ENCODE measurements at regions not wholly inside any gene's neighbourhood (a gene's known extent, or its start where the extent isn't known, plus 50 kb on each side); places are given as distances from the start of the nearest gene placed in this dataset.

DNA sequence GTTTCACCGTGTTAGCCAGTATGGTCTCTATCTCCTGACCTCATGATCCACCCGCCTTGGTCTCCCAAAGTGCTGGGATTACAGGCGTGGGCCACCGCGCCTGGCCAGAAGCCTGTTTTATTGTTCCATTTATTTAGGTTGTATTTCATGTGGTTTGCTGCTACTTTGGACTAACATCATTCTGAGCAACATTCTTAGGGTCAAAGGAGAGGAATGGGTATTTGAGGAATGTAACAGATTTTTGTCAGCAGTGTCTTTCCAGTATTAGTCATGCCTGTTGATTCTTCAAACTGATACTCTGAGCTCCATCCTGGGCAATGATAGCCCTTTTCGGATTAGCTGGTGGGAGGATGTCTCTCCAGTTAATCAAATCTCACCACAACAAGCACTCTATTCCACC lies 213.0 kb upstream of the CITED2 start:
- DNase-seq (ENCODE audit: low spot score): no peak
- Histone ChIP-seq H3K9me3 (no peaks in the 10 kb centered on the region), H3K27ac (no peak overlapping the region), H3K4me1 (peaks cover 0 to 23% of the 10 kb centered on the region in 2 donors), H3K36me3 (no peaks in the 10 kb centered on the region), H3K4me3 (no peak overlapping the region), H3K27me3 (no peaks in the 10 kb centered on the region)
- TF ChIP-seq, protein P1, sequence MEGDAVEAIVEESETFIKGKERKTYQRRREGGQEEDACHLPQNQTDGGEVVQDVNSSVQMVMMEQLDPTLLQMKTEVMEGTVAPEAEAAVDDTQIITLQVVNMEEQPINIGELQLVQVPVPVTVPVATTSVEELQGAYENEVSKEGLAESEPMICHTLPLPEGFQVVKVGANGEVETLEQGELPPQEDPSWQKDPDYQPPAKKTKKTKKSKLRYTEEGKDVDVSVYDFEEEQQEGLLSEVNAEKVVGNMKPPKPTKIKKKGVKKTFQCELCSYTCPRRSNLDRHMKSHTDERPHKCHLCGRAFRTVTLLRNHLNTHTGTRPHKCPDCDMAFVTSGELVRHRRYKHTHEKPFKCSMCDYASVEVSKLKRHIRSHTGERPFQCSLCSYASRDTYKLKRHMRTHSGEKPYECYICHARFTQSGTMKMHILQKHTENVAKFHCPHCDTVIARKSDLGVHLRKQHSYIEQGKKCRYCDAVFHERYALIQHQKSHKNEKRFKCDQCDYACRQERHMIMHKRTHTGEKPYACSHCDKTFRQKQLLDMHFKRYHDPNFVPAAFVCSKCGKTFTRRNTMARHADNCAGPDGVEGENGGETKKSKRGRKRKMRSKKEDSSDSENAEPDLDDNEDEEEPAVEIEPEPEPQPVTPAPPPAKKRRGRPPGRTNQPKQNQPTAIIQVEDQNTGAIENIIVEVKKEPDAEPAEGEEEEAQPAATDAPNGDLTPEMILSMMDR (IDR thresholded peaks at IDR 0.05): no peak

DNA sequence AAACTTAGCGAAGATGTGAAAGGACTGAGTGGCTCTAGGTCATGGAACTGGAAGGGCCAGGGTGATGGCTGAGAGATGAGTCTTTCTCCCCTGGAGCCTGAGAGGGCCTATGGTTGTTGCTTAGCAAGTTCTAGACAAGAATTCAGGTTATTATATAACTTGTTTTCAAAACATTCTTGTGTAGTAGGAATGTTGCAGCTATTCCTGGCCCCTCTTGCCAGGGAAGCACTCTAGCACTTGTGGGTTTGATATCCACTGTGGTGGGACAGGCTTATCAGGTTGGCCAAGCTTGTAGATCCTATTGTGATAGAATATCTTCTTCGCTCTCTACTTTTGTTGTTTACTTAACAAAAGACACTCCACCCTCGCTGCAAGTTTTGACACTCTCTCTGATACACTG lies 211.8 kb upstream of the CITED2 start:
- H3K27me3 ChIP-seq: no peaks in the 10 kb centered on the region
- H3K9me3 ChIP-seq: no peaks in the 10 kb centered on the region
- peaks cover 0 to 19% of the 10 kb centered on the region in 2 donors for H3K4me1 ChIP-seq
- no peaks in the 10 kb centered on the region for H3K36me3 ChIP-seq
- TF ChIP-seq, protein P1 (IDR thresholded peaks at IDR 0.05): no peak
- no peak overlapping the region for H3K4me3 ChIP-seq
- H3K27ac ChIP-seq: no peak overlapping the region
- DNase-seq (ENCODE audit: low spot score): no peak

DNA sequence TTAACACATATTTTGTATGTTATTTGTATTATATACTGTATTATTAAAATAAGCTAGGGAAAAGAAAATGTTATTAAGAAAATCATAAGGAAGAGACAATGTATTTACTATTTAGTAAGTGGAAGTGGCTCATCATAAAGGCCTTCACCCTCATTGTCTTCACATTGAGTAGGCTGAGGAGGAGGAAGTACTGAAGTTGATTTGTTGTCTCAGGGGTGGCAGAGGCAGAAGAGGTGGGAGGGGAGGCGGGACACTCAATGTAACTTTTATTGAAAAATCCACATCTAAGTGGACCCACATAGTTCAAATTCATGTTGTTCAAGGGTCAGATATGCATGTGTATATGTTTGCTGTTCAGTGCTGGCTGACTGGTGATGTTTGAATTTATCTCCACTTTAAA lies 210.2 kb upstream of the CITED2 start:
- H3K36me3 ChIP-seq: no peaks in the 10 kb centered on the region
- H3K9me3 ChIP-seq: no peaks in the 10 kb centered on the region
- no peak overlapping the region for H3K4me3 ChIP-seq
- H3K4me1 ChIP-seq: peaks cover 0 to 18% of the 10 kb centered on the region in 2 donors
- no peak for DNase-seq (ENCODE audit: low spot score)
- TF ChIP-seq, protein P1 (IDR thresholded peaks at IDR 0.05): no peak
- H3K27me3 ChIP-seq: no peaks in the 10 kb centered on the region
- H3K27ac ChIP-seq: no peak overlapping the region

DNA sequence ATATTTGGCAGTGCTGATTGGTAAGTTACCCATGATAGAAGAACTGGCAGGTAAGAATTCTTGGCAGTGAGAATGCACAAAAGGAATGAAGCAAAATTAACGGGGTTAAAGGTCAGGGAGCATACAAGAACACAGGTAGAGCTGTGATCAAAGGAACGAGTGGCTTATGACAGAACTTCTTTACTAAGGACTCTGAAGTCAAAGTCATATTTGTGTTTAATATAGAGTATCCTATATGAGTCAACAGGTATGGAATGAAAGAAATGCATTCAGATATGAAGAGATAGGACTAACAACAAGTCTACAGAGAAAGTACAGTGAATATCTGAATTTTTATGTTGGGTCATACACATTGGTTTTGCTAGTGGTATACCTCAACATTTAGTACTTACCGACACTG lies 209.0 kb upstream of the CITED2 start:
- TF ChIP-seq, protein P1 (IDR thresholded peaks at IDR 0.05): no peak
- no peak for DNase-seq (ENCODE audit: low spot score)
- H3K36me3 ChIP-seq: no peaks in the 10 kb centered on the region
- H3K27me3 ChIP-seq: no peaks in the 10 kb centered on the region
- H3K4me3 ChIP-seq: no peak overlapping the region
- H3K27ac ChIP-seq: no peak overlapping the region
- no peaks in the 10 kb centered on the region for H3K9me3 ChIP-seq
- peaks cover 0 to 9% of the 10 kb centered on the region in 2 donors for H3K4me1 ChIP-seq

DNA sequence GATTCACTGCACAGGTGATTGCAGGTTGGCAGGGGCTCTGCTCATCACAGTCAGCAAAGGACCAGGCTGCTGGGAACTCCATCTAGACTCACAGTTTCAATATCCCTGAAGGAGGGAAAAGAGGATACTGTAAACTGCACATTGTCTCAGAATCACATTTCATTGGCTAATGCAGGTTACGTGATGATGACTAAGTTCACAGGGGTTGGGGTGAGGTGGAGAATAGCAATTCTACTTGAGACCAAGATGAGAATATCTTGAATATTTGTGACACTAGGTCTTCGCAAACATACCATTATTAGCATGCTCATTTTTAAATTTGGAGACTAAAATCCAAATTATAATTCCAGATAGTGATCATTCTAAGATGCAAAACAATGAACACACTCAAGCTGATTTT lies 208.5 kb upstream of the CITED2 start:
- peaks cover 0 to 5% of the 10 kb centered on the region in 2 donors for H3K4me1 ChIP-seq
- TF ChIP-seq, protein P1 (IDR thresholded peaks at IDR 0.05): no peak
- H3K27ac ChIP-seq: no peak overlapping the region
- no peaks in the 10 kb centered on the region for H3K36me3 ChIP-seq
- no peak overlapping the region for H3K4me3 ChIP-seq
- no peaks in the 10 kb centered on the region for H3K27me3 ChIP-seq
- no peak for DNase-seq (ENCODE audit: low spot score)
- no peaks in the 10 kb centered on the region for H3K9me3 ChIP-seq

DNA sequence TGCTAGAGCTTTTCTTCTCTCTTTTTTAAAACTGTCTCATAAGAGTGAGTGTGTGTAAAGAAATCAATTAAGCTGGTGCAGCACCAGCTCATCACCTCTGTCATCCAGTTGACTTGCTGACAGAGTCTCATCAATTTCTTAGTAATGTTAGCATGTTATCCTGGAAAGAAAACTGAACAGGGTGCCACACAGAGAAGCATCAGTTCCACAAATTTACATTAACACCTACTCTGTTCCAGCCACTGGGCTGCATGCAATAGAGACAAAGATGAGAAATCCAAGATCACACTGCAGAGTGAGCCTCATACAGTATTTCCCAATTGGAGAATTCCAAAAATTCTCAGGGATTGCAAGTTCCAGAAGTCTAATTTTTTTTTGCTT lies 207.0 kb upstream of the CITED2 start:
- Histone ChIP-seq H3K27me3 (no peaks in the 10 kb centered on the region), H3K36me3 (no peaks in the 10 kb centered on the region), H3K9me3 (no peaks in the 10 kb centered on the region), H3K27ac (no peak overlapping the region), H3K4me3 (no peak overlapping the region), H3K4me1 (no peaks in the 10 kb centered on the region)
- DNase-seq (ENCODE audit: low spot score): no peak
- TF ChIP-seq, protein P1 (IDR thresholded peaks at IDR 0.05): no peak

Data from right atrium auricular region (tissue), 2 donors.